K562 (cell line): ENCODE measurements at regions not wholly inside any gene's neighbourhood (a gene's known extent, or its start where the extent isn't known, plus 50 kb on each side); places are given as distances from the start of the nearest gene placed in this dataset.

Source experiments
- ATAC-seq: fragments of 200-7000 bp; cut with Tn5 transposase; 3 replicates; pipeline ENCODE4 v1.9.1; 2020; ENCODE audit warnings: moderate library complexity
- BruUV-seq: library from RNA; stranded (reverse); fragments of 400-500 nt; replicated peaks from 2 replicates; lab custom pipeline; 2021; lab: Mats Ljungman, UMichigan
- CTCF ChIA-PET: fragments of 300-600 bp; formaldehyde crosslinking; extraction: SDS; loops from one replicate; lab custom pipeline; 2021; ENCODE audit warnings: low intra/inter-chr PET ratio; lab: Yijun Ruan, JAX
- POLR2A ChIA-PET: fragments of 300-600, 350-650 bp; sonication (Branson Sonifier 250); formaldehyde crosslinking; extraction: SDS; loops from one replicate; lab custom pipeline; 2021; ENCODE audit warnings: antibody characterized with exemption, inconsistent platforms; lab: Yijun Ruan, JAX
- DNase-seq, 4 experiments: peaks; one replicate each; pipeline versions ENCODE4 v3.0.0 to v3.0.0-alpha.2; 2011 to 2018; ENCODE audit warnings: low spot score in 3 of 4, mixed read lengths in 3 of 4; ENCODE audit errors: extremely low read depth in 1 of 4
- FAIRE-seq: peaks from 2 replicates; lab custom pipeline; 2011; peaks lifted over from hg19 to GRCh38; lab: Jason Lieb, UNC
- H2AFZ ChIP-seq: 2 replicates; pipeline ENCODE4 v1.6.0; 2011; ENCODE audit warnings: low read depth, low read length, control low read depth, inconsistent platforms
- H3K27ac ChIP-seq: fragments of 200-600 bp; 3 replicates; pipeline ENCODE4 v1.8.0; 2011; ENCODE audit warnings: low read depth, mild to moderate bottlenecking, control low read depth, inconsistent platforms, low read length, moderate library complexity, mixed read lengths; ENCODE audit errors: extremely low read depth
- H3K27me3 ChIP-seq, 2 experiments: fragments of 300-600 bp in 1 of 2; 2 replicates in 1 of 2; 3 replicates in 1 of 2; pipeline versions ENCODE4 v1.6.0 to v1.8.0; 2011; ENCODE audit warnings: inconsistent platforms in 2 of 2, low read length in 2 of 2, mild to moderate bottlenecking in 1 of 2, mixed read lengths in 1 of 2, moderate library complexity in 1 of 2; ENCODE audit not compliant: control insufficient read depth in 2 of 2, insufficient read depth in 2 of 2
- H3K36me3 ChIP-seq: fragments of 300-600 bp; 3 replicates; pipeline ENCODE4 v1.8.0; 2011; ENCODE audit warnings: mild to moderate bottlenecking, low read length, inconsistent platforms; ENCODE audit not compliant: control insufficient read depth, insufficient read depth
- H3K4me1 ChIP-seq, 2 experiments: fragments of 200-600 bp in 1 of 2; replicated peaks in 1 of 2; 2 replicates in 1 of 2; 3 replicates in 1 of 2; pipeline versions ENCODE4 v1.5.1 to v1.8.0; 2011; ENCODE audit warnings: inconsistent platforms in 2 of 2, low read length in 2 of 2, mild to moderate bottlenecking in 1 of 2, mixed read lengths in 1 of 2, moderate library complexity in 1 of 2; ENCODE audit not compliant: control insufficient read depth in 2 of 2, insufficient read depth in 2 of 2
- H3K4me2 ChIP-seq: 2 replicates; pipeline ENCODE4 v1.6.1; 2011; ENCODE audit warnings: low read length, control low read depth, inconsistent platforms, mixed read lengths; ENCODE audit not compliant: insufficient read depth
- H3K4me3 ChIP-seq: fragments of 200-600 bp; sonication (generic), shearing (Covaris generic); 2 replicates; pipeline ENCODE4 v1.5.1; 2016; ENCODE audit warnings: control low read depth, inconsistent platforms
- H3K79me2 ChIP-seq: fragments of 200-600 bp; 3 replicates; pipeline ENCODE4 v1.8.0; 2011; ENCODE audit warnings: low read length, inconsistent platforms; ENCODE audit not compliant: control insufficient read depth, insufficient read depth
- H3K9ac ChIP-seq, 2 experiments: 2 replicates each; pipeline versions ENCODE4 v1.6.0 to v1.6.1; 2011; ENCODE audit warnings: low read depth in 2 of 2, low read length in 2 of 2, control low read depth in 1 of 2, inconsistent platforms in 1 of 2, mild to moderate bottlenecking in 1 of 2, mixed read lengths in 1 of 2; ENCODE audit not compliant: insufficient read depth in 1 of 2
- H3K9me1 ChIP-seq: one replicate; pipeline ENCODE4 v1.6.0; 2011; ENCODE audit warnings: inconsistent platforms, mild to moderate bottlenecking, low read length, moderate library complexity; ENCODE audit not compliant: control insufficient read depth, insufficient read depth
- H3K9me3 ChIP-seq: replicated peaks from 2 replicates; pipeline ENCODE4 v1.5.1; 2011; ENCODE audit warnings: low read depth, low read length, inconsistent platforms; ENCODE audit not compliant: control insufficient read depth, insufficient read depth
- H4K20me1 ChIP-seq: replicated peaks from 2 replicates; pipeline ENCODE4 v1.6.1; 2011; ENCODE audit warnings: low read length, inconsistent platforms, mixed read lengths; ENCODE audit not compliant: control insufficient read depth, insufficient read depth
- ARHGAP35 ChIP-seq: fragments of 450-650 bp; IDR thresholded peaks from 2 replicates; pipeline ENCODE4 v1.6.1; 2018; ENCODE audit not compliant: partially characterized antibody
- DDX20 ChIP-seq: fragments of 450-650 bp; IDR thresholded peaks from 2 replicates; pipeline ENCODE4 v1.6.1; 2016; ENCODE audit warnings: missing genetic modification characterization, low read depth, mild to moderate bottlenecking, missing compliant biosample characterization, moderate library complexity
- ELF1 ChIP-seq: fragments of 200-800 bp; sonication (Bioruptor generic); IDR thresholded peaks from 2 replicates; pipeline ENCODE4 v1.6.1; 2016; ENCODE audit warnings: missing genetic modification characterization, missing compliant biosample characterization
- ERF ChIP-seq: fragments of 450-650 bp; formaldehyde crosslinking; IDR thresholded peaks from 2 replicates; pipeline ENCODE4 v1.4.0; 2020; ENCODE audit warnings: mild to moderate bottlenecking, mixed read lengths
- MAZ ChIP-seq, 2 experiments: fragments of 450-650 bp in 1 of 2; sonication (generic) in 1 of 2; formaldehyde crosslinking; IDR thresholded peaks in 1 of 2; conservative IDR thresholded peaks in 1 of 2; 2 replicates each; pipeline versions ENCODE4 v1.4.0 to v1.5.0; 2020; ENCODE audit warnings: mild to moderate bottlenecking in 1 of 2, missing genetic modification reagents in 1 of 2
- NFE2L1 ChIP-seq: fragments of 450-650 bp; IDR thresholded peaks from 2 replicates; pipeline ENCODE4 v1.6.1; 2016; ENCODE audit warnings: missing genetic modification characterization, low read depth, mild to moderate bottlenecking, missing compliant biosample characterization, moderate library complexity, borderline replicate concordance
- NFIC ChIP-seq: fragments of 450-650 bp; IDR thresholded peaks from 2 replicates; pipeline ENCODE4 v1.6.1; 2017; ENCODE audit warnings: mild to moderate bottlenecking, inconsistent platforms
- PHF8 ChIP-seq: fragments of 200-600 bp; sonication (generic); IDR thresholded peaks from 2 replicates; pipeline ENCODE4 v1.6.1; 2012; ENCODE audit warnings: mixed run types, mild to moderate bottlenecking, inconsistent platforms, low read length, moderate library complexity, borderline replicate concordance
- SAP30 ChIP-seq: fragments of 200-600 bp; sonication (generic); IDR thresholded peaks from 2 replicates; pipeline ENCODE4 v1.6.1; 2012; ENCODE audit warnings: borderline replicate concordance, low read depth, mild to moderate bottlenecking, moderate library complexity, low read length, control low read depth, inconsistent platforms; ENCODE audit not compliant: insufficient read depth, poor library complexity, severe bottlenecking
- ZFP36 ChIP-seq: fragments of 150-350 bp; IDR thresholded peaks from 2 replicates; pipeline ENCODE4 v1.6.1; 2018; ENCODE audit warnings: low read length, low read depth; ENCODE audit not compliant: partially characterized antibody
- ZNF165 ChIP-seq: fragments of 250-450 bp; sonication (Bioruptor Pico); IDR thresholded peaks from 2 replicates; pipeline ENCODE4 v1.4.0; 2020; ENCODE audit warnings: borderline replicate concordance
- WGBS: fragments of 100-300 bp; shearing (Covaris generic); methylation state at CpG from one replicate; pipeline ENCODE4 v1.1.6; 2016; ENCODE audit warnings: low coverage, mixed read lengths; ENCODE audit not compliant: insufficient coverage; ENCODE audit errors: missing lambda C conversion rate; 5-methylcytosine and 5-hydroxymethylcytosine counted together
- in situ Hi-C: fragments of 300-500 bp; cut with MboI; formaldehyde crosslinking; loops from 4 replicates; pipeline ENCODE4 v1.15.0; 2018; ENCODE audit warnings: inconsistent platforms, mixed read lengths
- intact Hi-C: fragments of 100-400 bp; cut with micrococcal nuclease; formaldehyde crosslinking; loops from 2 replicates; pipeline ENCODE4 v1.14.2; 2022
- TF ChIP-seq, protein P1 (sequence below): fragments of 450-650 bp; formaldehyde crosslinking; IDR thresholded peaks from 2 replicates; pipeline ENCODE4 v1.4.0; 2020; ENCODE audit warnings: mild to moderate bottlenecking, moderate library complexity
- TF ChIP-seq, protein P2 (sequence below): fragments of 250-450 bp; sonication (Bioruptor Pico); IDR thresholded peaks from 2 replicates; pipeline ENCODE4 v1.4.0; 2020; ENCODE audit warnings: mild to moderate bottlenecking

DNA sequence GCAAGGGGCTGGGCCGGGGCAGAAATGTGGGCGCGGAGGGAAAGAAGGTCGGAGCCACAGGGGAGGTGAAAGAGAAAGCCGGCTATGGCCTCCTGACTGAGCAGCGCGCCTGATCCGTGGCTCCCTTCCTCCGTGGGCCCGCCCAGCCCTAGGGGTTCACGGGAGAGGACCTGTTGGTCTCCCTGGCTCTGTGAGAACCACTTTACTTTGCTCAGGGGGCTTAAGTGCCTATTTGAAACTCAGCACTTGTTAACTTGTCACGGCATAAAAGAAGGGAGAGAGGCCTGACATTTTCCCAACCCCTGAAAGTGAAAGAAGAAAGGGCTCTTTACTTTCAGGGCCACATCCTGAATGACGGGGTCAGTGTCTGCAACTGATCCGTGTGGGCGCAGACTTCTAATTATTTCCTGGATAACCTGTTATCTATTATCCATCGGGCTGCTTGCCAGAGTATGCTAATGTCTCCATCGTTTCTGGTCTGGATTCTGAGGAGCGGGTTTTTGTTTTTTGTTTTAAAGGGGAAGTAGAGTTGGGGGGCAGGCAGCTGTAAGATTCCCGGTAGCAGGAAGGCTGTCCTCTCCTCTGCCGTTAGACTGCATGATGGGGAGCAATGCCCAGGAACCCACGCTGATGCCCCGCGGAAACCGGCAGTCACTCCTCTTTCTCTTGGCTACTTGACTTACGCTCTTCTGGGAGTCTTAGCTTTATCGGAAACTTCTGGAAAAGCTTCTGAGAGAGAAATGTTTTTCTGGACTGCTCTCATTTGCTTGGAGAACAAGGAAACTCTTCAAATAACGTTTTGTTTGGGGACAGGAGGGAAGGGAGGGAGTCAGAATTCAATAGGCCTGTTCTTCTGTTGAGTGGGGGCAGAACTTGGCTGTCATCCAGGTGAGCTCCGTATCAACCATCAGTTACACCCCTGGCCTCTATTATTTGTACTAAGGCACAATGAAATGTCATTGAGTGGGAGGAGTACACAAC lies 127.7 kb upstream of the MAX start:
- in situ Hi-C loops, result no loop called here
- TF ChIP-seq, protein P1, sequence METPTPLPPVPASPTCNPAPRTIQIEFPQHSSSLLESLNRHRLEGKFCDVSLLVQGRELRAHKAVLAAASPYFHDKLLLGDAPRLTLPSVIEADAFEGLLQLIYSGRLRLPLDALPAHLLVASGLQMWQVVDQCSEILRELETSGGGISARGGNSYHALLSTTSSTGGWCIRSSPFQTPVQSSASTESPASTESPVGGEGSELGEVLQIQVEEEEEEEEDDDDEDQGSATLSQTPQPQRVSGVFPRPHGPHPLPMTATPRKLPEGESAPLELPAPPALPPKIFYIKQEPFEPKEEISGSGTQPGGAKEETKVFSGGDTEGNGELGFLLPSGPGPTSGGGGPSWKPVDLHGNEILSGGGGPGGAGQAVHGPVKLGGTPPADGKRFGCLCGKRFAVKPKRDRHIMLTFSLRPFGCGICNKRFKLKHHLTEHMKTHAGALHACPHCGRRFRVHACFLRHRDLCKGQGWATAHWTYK, result 0 out of 2 replicates have a peak, but pooled peaks have one; percentile 29
- TF ChIP-seq MAZ (CRISPR knock-in tag; conservative IDR thresholded peaks at IDR 0.05 in 1 of 2, IDR thresholded peaks at IDR 0.05 in 1 of 2) (0 out of 4 replicates have a peak, but pooled peaks of 1 of the 2 experiments have one; percentile 40), NFE2L1 (no peak), ERF (CRISPR knock-in tag) (no peak), ZFP36 (no peak), PHF8 (peak; percentile 23; the same call in 1 of the 2 replicates), DDX20 (tag) (no peak), ELF1 (peak; percentile 45; the same call in 1 of the 2 replicates), ARHGAP35 (no peak), NFIC (peak; percentile 81), SAP30 (no peak), ZNF165 (CRISPR knock-in tag) (no peak)
- TF ChIP-seq, protein P2, sequence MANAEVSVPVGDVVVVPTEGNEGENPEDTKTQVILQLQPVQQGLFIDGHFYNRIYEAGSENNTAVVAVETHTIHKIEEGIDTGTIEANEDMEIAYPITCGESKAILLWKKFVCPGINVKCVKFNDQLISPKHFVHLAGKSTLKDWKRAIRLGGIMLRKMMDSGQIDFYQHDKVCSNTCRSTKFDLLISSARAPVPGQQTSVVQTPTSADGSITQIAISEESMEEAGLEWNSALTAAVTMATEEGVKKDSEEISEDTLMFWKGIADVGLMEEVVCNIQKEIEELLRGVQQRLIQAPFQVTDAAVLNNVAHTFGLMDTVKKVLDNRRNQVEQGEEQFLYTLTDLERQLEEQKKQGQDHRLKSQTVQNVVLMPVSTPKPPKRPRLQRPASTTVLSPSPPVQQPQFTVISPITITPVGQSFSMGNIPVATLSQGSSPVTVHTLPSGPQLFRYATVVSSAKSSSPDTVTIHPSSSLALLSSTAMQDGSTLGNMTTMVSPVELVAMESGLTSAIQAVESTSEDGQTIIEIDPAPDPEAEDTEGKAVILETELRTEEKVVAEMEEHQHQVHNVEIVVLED (CRISPR knock-in tag), result 0 out of 2 replicates have a peak, but pooled peaks have one; percentile 9

More for the DNA sequence above, 127.7 kb upstream of the MAX start:
- peak overlapping the region; percentile 68 to 89 for H3K9ac ChIP-seq
- H3K9me3 ChIP-seq, result no peaks in the 10 kb centered on the region
- peak overlapping the region; percentile 99 for H2AFZ ChIP-seq
- H3K27ac ChIP-seq, result peak overlapping the region; percentile 67; the same call in 2 of the 3 replicates
- H3K4me2 ChIP-seq, result peak overlapping the region; percentile 71
- no peaks in the 10 kb centered on the region for H3K36me3 ChIP-seq
- peaks cover 4 to 13% of the 10 kb centered on the region in 2 experiments for H3K4me1 ChIP-seq
- POLR2A ChIA-PET, result interaction anchor here (0.6 to 1.9 kb wide), 4 partner anchors 10 to 40 kb away, joined by 3 to 4 read pairs (median 4); no protein-coding TSS in a partner anchor
- H4K20me1 ChIP-seq, result no peaks in the 10 kb centered on the region
- ATAC-seq (peak; percentile 88), DNase-seq (peak; percentile 21 to 48 (median 30)), FAIRE-seq (peak; percentile 64)
- intact Hi-C loops, result loop anchor here (10.0 kb wide), 3 partner anchors 145 to 595 kb away; partner anchors contain the start of gene FUT8
- no peaks in the 10 kb centered on the region for H3K9me1 ChIP-seq
- H3K79me2 ChIP-seq, result no peaks in the 10 kb centered on the region
- no TSS peak for BruUV-seq
- CTCF ChIA-PET, result interaction anchor here (0.6 kb wide), 1 partner anchor 183 kb away, joined by 3 read pairs; the partner anchor contains the start of gene FUT8
- H3K27me3 ChIP-seq, result no peaks in the 10 kb centered on the region
- WGBS, result 12% methylated on average over 13 of the region's 28 CpGs
- no peak overlapping the region for H3K4me3 ChIP-seq
